SK-N-SH treated with all-trans-retinoic acid at 6 μM for 48 hours (cell line): ENCODE measurements at regions not wholly inside any gene's neighbourhood (a gene's known extent, or its start where the extent isn't known, plus 50 kb on each side); places are given as distances from the start of the nearest gene placed in this dataset.

ENCODE experiments used
- ATAC-seq: fragments of 200-7000 bp; cut with Tn5 transposase; 3 replicates; pipeline ENCODE4 v1.9.1; 2020; ENCODE audit warnings: mild to moderate bottlenecking, moderate library complexity
- ARNTL ChIP-seq: fragments of 450-650 bp; formaldehyde crosslinking; IDR thresholded peaks from 2 replicates; pipeline ENCODE4 v1.5.0; 2020; ENCODE audit warnings: low read depth, mild to moderate bottlenecking, moderate library complexity, borderline replicate concordance
- BACH2 ChIP-seq: fragments of 250-450 bp; sonication (Bioruptor Pico); IDR thresholded peaks from 2 replicates; pipeline ENCODE4 v1.9.0; 2021; ENCODE audit warnings: mild to moderate bottlenecking, borderline replicate concordance
- CSDC2 ChIP-seq: fragments of 250-450 bp; sonication (Bioruptor Pico); IDR thresholded peaks from 2 replicates; pipeline ENCODE4 v1.5.0; 2020; ENCODE audit warnings: mild to moderate bottlenecking, moderate library complexity
- CSRNP3 ChIP-seq: fragments of 250-450 bp; sonication (Bioruptor Pico); IDR thresholded peaks from 2 replicates; pipeline ENCODE4 v1.5.1; 2021; ENCODE audit warnings: mild to moderate bottlenecking, moderate library complexity
- ESRRG ChIP-seq: fragments of 250-450 bp; sonication (Bioruptor Pico); IDR thresholded peaks from 2 replicates; pipeline ENCODE4 v1.6.1; 2021; ENCODE audit warnings: mild to moderate bottlenecking
- GLIS3 ChIP-seq: fragments of 250-450 bp; sonication (Bioruptor Pico); IDR thresholded peaks from 2 replicates; pipeline ENCODE4 v1.5.0; 2020; ENCODE audit warnings: mild to moderate bottlenecking, moderate library complexity
- ISL1 ChIP-seq: fragments of 250-450 bp; sonication (Bioruptor Pico); IDR thresholded peaks from 2 replicates; pipeline ENCODE4 v2.1.2; 2022; ENCODE audit warnings: mild to moderate bottlenecking, moderate library complexity
- POU6F1 ChIP-seq: fragments of 250-450 bp; sonication (Bioruptor Pico); IDR thresholded peaks from 2 replicates; pipeline ENCODE4 v1.8.0; 2021; ENCODE audit warnings: low read depth, mild to moderate bottlenecking, moderate library complexity, borderline replicate concordance
- PPARA ChIP-seq: fragments of 250-450 bp; sonication (Bioruptor Pico); IDR thresholded peaks from 2 replicates; pipeline ENCODE4 v1.5.0; 2020; ENCODE audit warnings: mild to moderate bottlenecking, borderline replicate concordance
- RARB ChIP-seq: fragments of 250-450 bp; sonication (Bioruptor Pico); IDR thresholded peaks from 2 replicates; pipeline ENCODE4 v1.8.0; 2021; ENCODE audit warnings: mild to moderate bottlenecking, moderate library complexity
- TOX ChIP-seq: fragments of 250-450 bp; sonication (Bioruptor Pico); IDR thresholded peaks from 2 replicates; pipeline ENCODE4 v1.8.0; 2021; ENCODE audit warnings: mild to moderate bottlenecking, moderate library complexity, borderline replicate concordance
- ZC3H10 ChIP-seq: fragments of 250-450 bp; sonication (Bioruptor Pico); IDR thresholded peaks from 2 replicates; pipeline ENCODE4 v1.5.1; 2021; ENCODE audit warnings: mild to moderate bottlenecking, moderate library complexity
- ZFP30 ChIP-seq: fragments of 450-650 bp; formaldehyde crosslinking; IDR thresholded peaks from 2 replicates; pipeline ENCODE4 v1.5.0; 2022; ENCODE audit warnings: mild to moderate bottlenecking, moderate library complexity
- ZNF565 ChIP-seq: fragments of 450-650 bp; formaldehyde crosslinking; conservative IDR thresholded peaks from 2 replicates; pipeline ENCODE4 v1.5.0; 2020; ENCODE audit warnings: low read depth, mild to moderate bottlenecking, moderate library complexity
- ZNF70 ChIP-seq: fragments of 450-650 bp; formaldehyde crosslinking; IDR thresholded peaks from 2 replicates; pipeline ENCODE4 v1.5.0; 2020; ENCODE audit warnings: mild to moderate bottlenecking, moderate library complexity
- TF ChIP-seq, protein P1 (sequence below): fragments of 250-450 bp; sonication (Bioruptor Pico); IDR thresholded peaks from 2 replicates; pipeline ENCODE4 v1.5.1; 2020; ENCODE audit warnings: low read depth, mild to moderate bottlenecking, moderate library complexity
- TF ChIP-seq, protein P2 (sequence below): fragments of 250-450 bp; sonication (Bioruptor Pico); IDR thresholded peaks from 2 replicates; pipeline ENCODE4 v1.8.0; 2020; ENCODE audit warnings: mild to moderate bottlenecking, moderate library complexity, borderline replicate concordance

GRCh38 chr6:141988327-141988726 is 144.4 kb upstream of the GJE1 start:
- no peak for TF ChIP-seq ZC3H10 (CRISPR knock-in tag)
- no peak for TF ChIP-seq RARB (CRISPR knock-in tag)
- no peak for TF ChIP-seq CSRNP3 (CRISPR knock-in tag)
- no peak for TF ChIP-seq ESRRG (CRISPR knock-in tag)
- TF ChIP-seq BACH2: no peak
- TF ChIP-seq GLIS3 (CRISPR knock-in tag): no peak
- TF ChIP-seq ZFP30 (CRISPR knock-in tag): no peak
- TF ChIP-seq TOX (CRISPR knock-in tag): no peak
- no peak for ATAC-seq

DNA sequence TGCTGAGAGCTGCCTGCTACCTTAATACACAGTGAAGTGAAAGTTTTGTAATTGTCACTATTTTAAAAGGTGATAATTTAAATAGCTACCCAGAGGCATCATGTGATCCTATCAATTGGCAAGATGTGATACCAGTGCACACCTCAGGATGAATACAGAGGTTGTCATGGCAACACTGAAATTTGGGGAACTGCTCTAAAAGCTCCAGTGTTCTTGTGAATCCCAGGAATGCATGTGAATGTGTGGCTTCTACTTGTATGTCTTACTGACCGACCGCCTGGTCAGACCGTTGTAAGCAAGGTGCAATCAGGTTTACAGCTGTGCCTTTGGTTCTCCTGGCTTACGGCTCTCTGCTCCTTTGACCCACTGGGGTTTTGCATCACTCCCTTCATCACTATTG is 146.3 kb upstream of the GJE1 start:
- no peak for TF ChIP-seq BACH2
- TF ChIP-seq ZNF70: no peak
- no peak for TF ChIP-seq CSDC2 (CRISPR knock-in tag)
- TF ChIP-seq ZFP30 (CRISPR knock-in tag): no peak
- TF ChIP-seq, protein P1, sequence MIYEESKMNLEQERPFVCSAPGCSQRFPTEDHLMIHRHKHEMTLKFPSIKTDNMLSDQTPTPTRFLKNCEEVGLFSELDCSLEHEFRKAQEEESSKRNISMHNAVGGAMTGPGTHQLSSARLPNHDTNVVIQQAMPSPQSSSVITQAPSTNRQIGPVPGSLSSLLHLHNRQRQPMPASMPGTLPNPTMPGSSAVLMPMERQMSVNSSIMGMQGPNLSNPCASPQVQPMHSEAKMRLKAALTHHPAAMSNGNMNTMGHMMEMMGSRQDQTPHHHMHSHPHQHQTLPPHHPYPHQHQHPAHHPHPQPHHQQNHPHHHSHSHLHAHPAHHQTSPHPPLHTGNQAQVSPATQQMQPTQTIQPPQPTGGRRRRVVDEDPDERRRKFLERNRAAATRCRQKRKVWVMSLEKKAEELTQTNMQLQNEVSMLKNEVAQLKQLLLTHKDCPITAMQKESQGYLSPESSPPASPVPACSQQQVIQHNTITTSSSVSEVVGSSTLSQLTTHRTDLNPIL: no peak
- no peak for TF ChIP-seq ESRRG (CRISPR knock-in tag)
- no peak for TF ChIP-seq GLIS3 (CRISPR knock-in tag)
- TF ChIP-seq, protein P2, sequence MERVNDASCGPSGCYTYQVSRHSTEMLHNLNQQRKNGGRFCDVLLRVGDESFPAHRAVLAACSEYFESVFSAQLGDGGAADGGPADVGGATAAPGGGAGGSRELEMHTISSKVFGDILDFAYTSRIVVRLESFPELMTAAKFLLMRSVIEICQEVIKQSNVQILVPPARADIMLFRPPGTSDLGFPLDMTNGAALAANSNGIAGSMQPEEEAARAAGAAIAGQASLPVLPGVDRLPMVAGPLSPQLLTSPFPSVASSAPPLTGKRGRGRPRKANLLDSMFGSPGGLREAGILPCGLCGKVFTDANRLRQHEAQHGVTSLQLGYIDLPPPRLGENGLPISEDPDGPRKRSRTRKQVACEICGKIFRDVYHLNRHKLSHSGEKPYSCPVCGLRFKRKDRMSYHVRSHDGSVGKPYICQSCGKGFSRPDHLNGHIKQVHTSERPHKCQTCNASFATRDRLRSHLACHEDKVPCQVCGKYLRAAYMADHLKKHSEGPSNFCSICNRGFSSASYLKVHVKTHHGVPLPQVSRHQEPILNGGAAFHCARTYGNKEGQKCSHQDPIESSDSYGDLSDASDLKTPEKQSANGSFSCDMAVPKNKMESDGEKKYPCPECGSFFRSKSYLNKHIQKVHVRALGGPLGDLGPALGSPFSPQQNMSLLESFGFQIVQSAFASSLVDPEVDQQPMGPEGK (CRISPR knock-in tag): no peak
- TF ChIP-seq POU6F1: no peak
- TF ChIP-seq TOX (CRISPR knock-in tag): no peak
- no peak for TF ChIP-seq ISL1 (CRISPR knock-in tag)
- TF ChIP-seq ZNF565 (CRISPR knock-in tag): no peak
- no peak for ATAC-seq

DNA sequence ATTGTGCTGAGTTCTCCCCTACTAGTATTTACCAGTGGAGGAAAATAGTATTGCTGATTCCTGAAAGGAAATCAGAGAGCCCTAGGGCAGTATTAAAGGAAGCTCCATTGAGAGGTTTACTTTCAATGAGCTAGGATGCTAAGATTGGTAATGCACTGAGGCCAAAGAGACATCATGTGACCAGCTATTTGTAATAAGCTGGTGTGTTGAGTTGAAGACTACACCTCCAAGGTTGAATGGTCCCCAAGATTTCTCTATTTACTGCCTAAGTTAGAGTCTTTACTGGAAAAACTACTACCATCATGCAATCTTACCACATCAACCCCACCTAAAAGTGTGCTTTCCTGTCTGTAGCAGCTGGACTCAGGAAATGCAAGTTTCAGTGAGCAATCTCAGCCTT is 151.5 kb upstream of the GJE1 start:
- TF ChIP-seq RARB (CRISPR knock-in tag): no peak
- no peak for TF ChIP-seq ARNTL (CRISPR knock-in tag)
- TF ChIP-seq ISL1 (CRISPR knock-in tag): no peak
- no peak for TF ChIP-seq ZNF70
- no peak for TF ChIP-seq PPARA
- no peak for TF ChIP-seq CSRNP3 (CRISPR knock-in tag)
- no peak for TF ChIP-seq ESRRG (CRISPR knock-in tag)
- TF ChIP-seq, protein P2 (CRISPR knock-in tag): no peak
- no peak for TF ChIP-seq GLIS3 (CRISPR knock-in tag)
- TF ChIP-seq POU6F1: no peak
- ATAC-seq: no peak
